A549 (cell line): ENCODE measurements at regions not wholly inside any gene's neighbourhood (a gene's known extent, or its start where the extent isn't known, plus 50 kb on each side); places are given as distances from the start of the nearest gene placed in this dataset.

Experiments
- HOXA7 ChIP-seq: fragments of 250-450 bp; sonication (Bioruptor Pico); IDR thresholded peaks from 2 replicates; pipeline ENCODE4 v1.5.0; 2020; ENCODE audit warnings: mild to moderate bottlenecking, moderate library complexity
- JUNB ChIP-seq: fragments of >200 bp; sonication (Bioruptor Twin); formaldehyde crosslinking; IDR thresholded peaks from 2 replicates; pipeline ENCODE4 v1.6.1; 2016
- KDM1A ChIP-seq: fragments of 200-600 bp; sonication (generic); IDR thresholded peaks from 2 replicates; pipeline ENCODE4 v1.6.1; 2016; ENCODE audit warnings: low read depth, mild to moderate bottlenecking
- MYC ChIP-seq: IDR thresholded peaks from 2 replicates; pipeline ENCODE4 v1.6.1; 2012; ENCODE audit warnings: mild to moderate bottlenecking, inconsistent platforms, low read length, improper control_type of control experiment, borderline replicate concordance
- POLR2A ChIP-seq: IDR thresholded peaks from 2 replicates; pipeline ENCODE4 v1.6.1; 2012; ENCODE audit warnings: mild to moderate bottlenecking, low read length
- TF ChIP-seq, protein P1 (sequence below): IDR thresholded peaks from 2 replicates; pipeline ENCODE4 v1.6.1; 2012; ENCODE audit warnings: low read depth, borderline replicate concordance
- TF ChIP-seq, protein P2 (sequence below): IDR thresholded peaks from 2 replicates; pipeline ENCODE4 v1.6.1; 2012
- TF ChIP-seq, protein P3 (sequence below): fragments of >200 bp; sonication (Bioruptor Twin); formaldehyde crosslinking; IDR thresholded peaks from 3 replicates; pipeline ENCODE4 v1.5.1; 2016
- TF ChIP-seq, protein P4 (sequence below): fragments of 150-350 bp; IDR thresholded peaks from 2 replicates; pipeline ENCODE4 v1.6.1; 2014; ENCODE audit warnings: low read depth, mild to moderate bottlenecking, low read length

DNA sequence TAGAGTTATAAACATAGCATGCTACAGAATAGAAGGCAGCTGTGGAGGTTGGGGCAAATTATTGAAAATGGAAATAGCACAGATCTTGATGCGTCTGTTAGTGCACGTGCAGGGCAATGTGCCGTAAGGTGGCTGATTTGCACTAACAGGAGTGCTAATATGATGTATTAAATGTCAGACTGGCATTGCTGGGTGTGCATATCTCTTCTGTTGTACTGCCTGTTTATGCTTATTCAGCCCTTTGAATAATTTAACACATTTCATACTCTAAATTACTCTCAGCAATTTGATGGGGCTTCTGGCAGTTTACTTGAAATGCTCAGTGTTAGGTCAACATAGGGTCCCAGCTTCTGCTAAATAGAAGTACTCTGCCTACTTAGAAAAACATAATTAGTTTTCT, 395.6 kb downstream of the MCTP2 start:
- TF ChIP-seq, protein P1, sequence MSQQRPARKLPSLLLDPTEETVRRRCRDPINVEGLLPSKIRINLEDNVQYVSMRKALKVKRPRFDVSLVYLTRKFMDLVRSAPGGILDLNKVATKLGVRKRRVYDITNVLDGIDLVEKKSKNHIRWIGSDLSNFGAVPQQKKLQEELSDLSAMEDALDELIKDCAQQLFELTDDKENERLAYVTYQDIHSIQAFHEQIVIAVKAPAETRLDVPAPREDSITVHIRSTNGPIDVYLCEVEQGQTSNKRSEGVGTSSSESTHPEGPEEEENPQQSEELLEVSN, result no peak
- no peak for TF ChIP-seq HOXA7
- TF ChIP-seq, protein P2, sequence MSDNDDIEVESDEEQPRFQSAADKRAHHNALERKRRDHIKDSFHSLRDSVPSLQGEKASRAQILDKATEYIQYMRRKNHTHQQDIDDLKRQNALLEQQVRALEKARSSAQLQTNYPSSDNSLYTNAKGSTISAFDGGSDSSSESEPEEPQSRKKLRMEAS, result no peak
- no peak for TF ChIP-seq JUNB
- TF ChIP-seq, protein P3, sequence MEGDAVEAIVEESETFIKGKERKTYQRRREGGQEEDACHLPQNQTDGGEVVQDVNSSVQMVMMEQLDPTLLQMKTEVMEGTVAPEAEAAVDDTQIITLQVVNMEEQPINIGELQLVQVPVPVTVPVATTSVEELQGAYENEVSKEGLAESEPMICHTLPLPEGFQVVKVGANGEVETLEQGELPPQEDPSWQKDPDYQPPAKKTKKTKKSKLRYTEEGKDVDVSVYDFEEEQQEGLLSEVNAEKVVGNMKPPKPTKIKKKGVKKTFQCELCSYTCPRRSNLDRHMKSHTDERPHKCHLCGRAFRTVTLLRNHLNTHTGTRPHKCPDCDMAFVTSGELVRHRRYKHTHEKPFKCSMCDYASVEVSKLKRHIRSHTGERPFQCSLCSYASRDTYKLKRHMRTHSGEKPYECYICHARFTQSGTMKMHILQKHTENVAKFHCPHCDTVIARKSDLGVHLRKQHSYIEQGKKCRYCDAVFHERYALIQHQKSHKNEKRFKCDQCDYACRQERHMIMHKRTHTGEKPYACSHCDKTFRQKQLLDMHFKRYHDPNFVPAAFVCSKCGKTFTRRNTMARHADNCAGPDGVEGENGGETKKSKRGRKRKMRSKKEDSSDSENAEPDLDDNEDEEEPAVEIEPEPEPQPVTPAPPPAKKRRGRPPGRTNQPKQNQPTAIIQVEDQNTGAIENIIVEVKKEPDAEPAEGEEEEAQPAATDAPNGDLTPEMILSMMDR, result no peak
- no peak for TF ChIP-seq KDM1A
- TF ChIP-seq, protein P4, sequence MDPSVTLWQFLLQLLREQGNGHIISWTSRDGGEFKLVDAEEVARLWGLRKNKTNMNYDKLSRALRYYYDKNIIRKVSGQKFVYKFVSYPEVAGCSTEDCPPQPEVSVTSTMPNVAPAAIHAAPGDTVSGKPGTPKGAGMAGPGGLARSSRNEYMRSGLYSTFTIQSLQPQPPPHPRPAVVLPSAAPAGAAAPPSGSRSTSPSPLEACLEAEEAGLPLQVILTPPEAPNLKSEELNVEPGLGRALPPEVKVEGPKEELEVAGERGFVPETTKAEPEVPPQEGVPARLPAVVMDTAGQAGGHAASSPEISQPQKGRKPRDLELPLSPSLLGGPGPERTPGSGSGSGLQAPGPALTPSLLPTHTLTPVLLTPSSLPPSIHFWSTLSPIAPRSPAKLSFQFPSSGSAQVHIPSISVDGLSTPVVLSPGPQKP, result no peak
- no peak for TF ChIP-seq MYC
- TF ChIP-seq POLR2A, result no peak
